ENCODE measurements at regions not wholly inside any gene's neighbourhood (a gene's known extent, or its start where the extent isn't known, plus 50 kb on each side); places are given as distances from the start of the nearest gene placed in this dataset.

GRCh38 chr22:20647586-20648305 is 126.2 kb upstream of the SERPIND1 start:
- TF ChIP-seq POLR2A (IDR thresholded peaks at IDR 0.05) (no peak), CTCF (IDR thresholded peaks at IDR 0.05) (no peak)

Measured in testis (tissue), 2 donors.